ENCODE measurements at regions not wholly inside any gene's neighbourhood (a gene's known extent, or its start where the extent isn't known, plus 50 kb on each side); places are given as distances from the start of the nearest gene placed in this dataset.
"Not testable (repeated sequence)": the region's sequence is repeated elsewhere in the genome, so short reads cannot be mapped to it uniquely, and the experiment has no call there.

GRCh38 chr16:16884451-16884850, 505.5 kb downstream of the NPIPA7 start:
- DNase-seq: no peak

- DNase-seq: no peak
Observed at GRCh38 chr16:16887193-16887592, 508.3 kb downstream of the NPIPA7 start.

- no peak for DNase-seq
Observed at GRCh38 chr16:16890964-16891363, 512.0 kb downstream of the NPIPA7 start.

DNA sequence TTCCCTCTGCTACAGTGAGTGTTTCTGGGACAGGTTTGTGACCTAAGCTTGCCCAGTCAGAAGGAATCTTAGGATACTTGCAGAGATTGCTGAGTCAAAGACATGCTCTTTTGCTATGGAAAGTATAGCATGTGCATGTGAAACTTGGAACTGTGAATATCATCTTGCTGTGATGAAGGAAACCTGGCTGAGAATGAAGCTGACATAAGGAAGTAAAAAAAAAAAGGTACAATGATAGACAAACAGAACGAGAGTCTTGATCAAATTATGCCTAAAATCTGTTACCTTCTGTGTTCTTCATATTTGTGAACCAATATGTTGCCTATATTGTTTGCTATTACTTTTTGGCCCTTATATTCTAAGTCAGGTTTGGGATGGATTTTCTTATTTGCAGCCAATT, 525.7 kb downstream of the NPIPA7 start:
- no peak for DNase-seq

DNA sequence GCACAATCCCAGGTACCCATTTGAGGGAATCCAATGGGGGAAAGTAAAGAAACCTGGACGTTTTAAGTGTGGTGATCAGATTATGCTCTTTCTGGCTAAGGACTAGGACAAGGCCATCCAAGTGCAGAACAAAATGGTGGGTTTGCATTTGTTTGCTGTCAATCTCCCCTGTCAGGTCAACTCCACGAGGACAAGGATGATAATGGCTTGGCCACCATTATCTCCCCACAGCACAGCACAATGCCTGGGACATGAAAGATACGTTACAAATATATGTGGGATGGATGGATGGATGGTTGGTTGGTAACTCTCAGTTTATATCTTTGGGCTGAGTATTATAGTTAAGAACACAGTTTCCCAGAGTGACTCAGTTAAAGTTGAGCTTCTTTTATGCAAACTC, 526.9 kb downstream of the NPIPA7 start:
- no peak for DNase-seq

- no peak for DNase-seq
Observed at GRCh38 chr16:16907089-16907488, 528.1 kb downstream of the NPIPA7 start.

DNA sequence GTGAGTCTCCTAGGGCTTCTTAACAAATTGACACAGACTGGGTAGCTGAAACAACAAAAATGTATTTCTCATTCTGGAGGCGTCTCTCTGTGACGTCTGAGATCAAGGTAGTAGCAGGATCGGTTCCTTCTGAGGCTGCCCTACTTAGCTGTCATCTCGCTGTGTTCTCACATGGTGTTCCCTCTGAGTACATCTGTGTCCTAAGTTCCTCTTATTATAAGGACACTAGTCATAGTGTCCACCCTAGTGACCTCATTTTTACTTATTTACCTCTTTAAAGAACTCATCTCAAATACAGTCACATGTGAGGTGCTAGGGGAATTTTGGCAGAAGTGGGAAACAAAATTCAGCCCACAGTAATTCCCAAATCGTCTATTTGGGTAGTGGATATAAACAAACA, 529.1 kb downstream of the NPIPA7 start:
- DNase-seq: no peak

DNA sequence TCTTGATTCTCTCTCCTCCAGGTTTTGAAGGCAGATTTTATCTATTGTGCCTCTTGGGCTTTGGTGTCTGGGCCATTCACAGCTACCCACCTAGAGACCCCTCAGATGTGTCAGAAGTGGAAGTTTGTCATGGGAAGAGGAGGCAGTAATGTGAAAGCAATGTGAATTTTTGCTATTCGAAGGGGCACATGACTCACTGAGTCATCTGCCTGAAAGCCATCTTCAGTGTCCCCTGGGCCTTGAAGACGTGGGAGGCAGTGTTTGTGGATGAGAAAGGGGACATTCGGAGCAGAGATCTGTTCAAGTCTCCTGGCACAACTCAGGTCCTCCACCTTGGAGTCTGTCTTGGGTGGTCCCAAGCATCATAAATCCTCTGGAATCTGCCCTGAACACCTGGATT, 530.2 kb downstream of the NPIPA7 start:
- no peak for DNase-seq

DNA sequence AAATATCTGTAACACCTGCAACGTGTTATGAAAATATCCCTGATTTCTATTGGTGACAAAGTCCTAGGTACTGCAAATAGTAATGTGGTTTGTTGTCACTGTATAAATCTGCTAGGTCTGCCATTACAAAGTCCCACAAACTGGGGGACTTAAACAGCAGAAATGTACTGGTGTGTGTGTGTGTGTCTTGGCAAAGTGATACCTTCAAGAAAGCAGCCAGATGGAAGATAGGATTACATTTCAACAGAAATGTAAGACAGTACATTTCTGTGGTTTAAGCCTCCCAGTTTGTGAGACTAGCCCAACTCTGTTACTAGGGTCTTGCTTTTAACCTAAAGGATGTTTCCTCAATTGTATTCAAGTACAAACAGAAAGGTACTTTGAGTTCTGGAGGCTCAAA, 531.7 kb downstream of the NPIPA7 start:
- DNase-seq: no peak

- no peak for DNase-seq
Observed at GRCh38 chr16:16915771-16916170, 536.8 kb downstream of the NPIPA7 start.

DNA sequence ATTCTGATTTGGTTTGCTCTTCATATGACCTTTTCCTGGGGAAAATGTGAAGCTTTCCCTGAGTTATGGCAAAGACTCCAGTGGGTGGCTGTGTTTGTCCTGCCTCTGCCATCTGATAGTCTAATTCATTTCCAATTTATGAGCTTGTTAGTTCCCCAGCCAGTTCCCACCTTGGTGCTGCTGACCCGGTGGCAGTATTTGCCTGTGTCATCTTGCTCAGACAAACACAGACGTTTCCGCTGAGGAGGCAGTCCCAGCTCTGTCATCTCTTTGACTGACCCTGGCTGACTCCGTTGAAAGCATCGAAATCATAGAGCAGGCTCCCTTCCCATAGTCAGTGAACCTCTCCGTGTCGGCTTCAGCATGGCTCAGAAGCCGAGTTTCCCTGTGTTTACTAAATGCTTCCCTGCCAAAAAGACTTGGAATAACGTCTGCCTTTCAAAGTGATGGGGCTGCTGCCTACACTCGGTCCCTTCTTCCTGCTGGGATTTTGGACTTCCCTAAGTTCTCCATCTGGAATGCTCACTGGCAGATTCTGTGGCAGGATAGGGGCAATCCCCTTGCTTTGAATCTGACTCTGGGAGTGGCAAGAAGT, 538.3 kb downstream of the NPIPA7 start:
- no peak for DNase-seq

GRCh38 chr16:16923479-16923878, 544.5 kb downstream of the NPIPA7 start:
- no peak for DNase-seq

- DNase-seq: no peak
Observed at GRCh38 chr16:16924613-16925012, 545.7 kb downstream of the NPIPA7 start.

DNA sequence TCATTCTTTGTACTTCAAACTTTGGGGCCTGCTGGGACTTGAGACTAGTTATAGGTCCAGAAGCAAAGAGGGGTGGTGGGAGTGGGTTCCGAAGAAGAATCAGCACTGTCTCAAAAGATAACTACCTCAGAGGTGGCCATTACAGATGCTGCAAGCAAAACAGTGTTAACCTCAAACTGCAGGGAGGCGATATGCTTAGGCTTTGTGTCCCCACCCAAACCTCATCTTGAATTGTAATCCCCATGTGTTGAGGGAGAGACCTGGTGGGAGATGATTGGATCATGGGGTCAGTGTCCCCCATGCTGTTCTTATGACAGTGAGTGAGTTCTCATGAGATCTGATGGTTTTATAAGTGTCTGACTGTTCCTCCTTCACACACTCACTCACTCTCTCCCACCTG, 545.3 kb downstream of the XYLT1 start:
- no peak for DNase-seq

GRCh38 chr16:16928532-16929109, 542.1 kb downstream of the XYLT1 start:
- DNase-seq: no peak

DNA sequence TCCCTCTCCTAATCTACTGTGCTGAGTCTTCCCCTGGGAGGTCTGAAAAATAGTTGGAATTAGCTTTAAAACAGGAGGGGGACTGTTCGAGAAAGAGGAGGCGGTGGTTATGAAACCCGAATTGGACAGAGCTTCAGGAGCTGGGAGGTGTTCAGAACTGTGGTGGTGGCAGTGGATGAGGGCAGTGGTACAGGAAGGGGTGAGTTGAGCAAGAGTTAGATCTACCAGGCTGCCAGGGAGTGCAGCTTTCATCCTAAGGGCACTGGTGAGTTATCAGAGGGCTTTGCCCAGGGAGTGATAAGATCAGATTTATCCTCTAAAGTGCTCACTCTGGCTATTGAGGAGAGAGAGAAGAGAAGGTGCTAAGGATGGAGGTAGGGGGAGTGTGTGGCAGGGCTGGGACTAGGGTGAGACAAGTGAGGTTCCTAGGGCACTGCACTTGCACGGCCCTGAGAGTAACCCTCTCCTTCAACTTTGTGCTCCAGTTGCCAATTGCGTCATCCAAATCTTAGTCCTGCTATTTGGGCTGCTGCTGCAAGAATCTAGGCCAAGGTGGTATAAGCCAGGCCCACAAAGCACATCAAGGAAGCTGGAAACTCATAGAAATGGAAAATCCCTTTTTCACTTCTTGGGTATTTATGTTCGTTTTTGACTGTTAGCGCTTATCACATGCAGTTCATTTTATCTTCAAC, 540.3 kb downstream of the XYLT1 start:
- DNase-seq: no peak

- DNase-seq: no peak
Observed at GRCh38 chr16:16933861-16934260, 536.9 kb downstream of the XYLT1 start.

GRCh38 chr16:16934660-16935059, 536.1 kb downstream of the XYLT1 start:
- no peak for DNase-seq

- DNase-seq: not testable (repeated sequence)
Observed at GRCh38 chr16:16935909-16936308, 534.9 kb downstream of the XYLT1 start.

DNA sequence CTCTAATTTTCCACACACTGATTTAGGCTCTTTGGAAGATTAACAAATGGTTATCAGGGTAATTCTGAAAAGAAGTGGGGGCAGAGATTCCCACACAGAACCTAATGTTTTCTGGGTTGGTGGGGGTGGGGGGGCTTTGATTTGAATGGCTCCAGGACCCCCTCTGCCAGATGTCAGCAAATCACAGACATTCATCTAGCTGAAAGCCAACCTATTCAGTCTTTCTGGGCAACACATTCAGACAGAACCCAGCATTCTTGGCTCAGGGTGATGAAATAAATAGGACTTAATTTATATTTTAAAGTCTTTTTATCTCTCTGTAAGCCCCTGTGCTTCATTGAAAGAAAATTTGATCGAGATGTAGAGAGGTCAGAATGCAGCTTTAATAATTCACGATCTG, 533.2 kb downstream of the XYLT1 start:
- DNase-seq: no peak

- DNase-seq: no peak
Observed at GRCh38 chr16:16938009-16938408, 532.8 kb downstream of the XYLT1 start.

DNA sequence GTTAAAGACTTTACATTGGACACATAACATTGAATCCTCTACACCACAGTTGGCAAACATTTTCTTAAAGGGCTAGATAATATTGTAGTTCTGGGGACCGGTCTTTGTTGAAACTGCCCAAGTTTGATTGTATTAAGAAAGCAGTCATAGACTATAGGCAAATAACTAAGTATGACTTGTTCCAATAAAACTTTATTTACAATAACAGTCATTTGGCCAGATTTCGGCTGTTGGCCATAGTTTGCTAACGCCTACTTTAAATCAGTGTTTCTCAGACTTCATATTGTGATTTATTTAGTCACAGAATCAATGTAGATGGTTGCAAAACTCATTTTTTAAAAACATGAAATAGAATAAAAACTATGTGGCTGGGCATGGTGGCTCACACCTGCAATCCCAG, 531.8 kb downstream of the XYLT1 start:
- DNase-seq: no peak

DNA sequence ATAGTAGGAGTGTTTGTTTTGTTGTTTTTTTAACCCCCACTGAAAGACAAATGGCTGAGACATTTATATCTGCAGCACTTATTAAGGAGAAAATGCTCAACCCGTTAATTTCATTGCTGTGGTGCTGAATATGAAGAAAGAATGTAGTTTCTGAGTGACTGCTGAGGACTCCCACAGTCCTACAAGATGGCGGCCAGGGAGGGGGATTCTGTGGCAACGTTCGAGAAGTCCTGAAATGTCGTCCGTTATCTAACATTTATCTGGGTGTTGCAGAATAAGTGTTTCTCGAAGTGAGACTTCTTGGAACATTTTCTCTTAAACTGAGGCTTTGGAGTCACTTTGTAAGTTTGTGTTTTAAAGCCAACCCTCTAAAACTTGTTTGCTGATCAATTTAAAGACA, 530.4 kb downstream of the XYLT1 start:
- DNase-seq: no peak

DNA sequence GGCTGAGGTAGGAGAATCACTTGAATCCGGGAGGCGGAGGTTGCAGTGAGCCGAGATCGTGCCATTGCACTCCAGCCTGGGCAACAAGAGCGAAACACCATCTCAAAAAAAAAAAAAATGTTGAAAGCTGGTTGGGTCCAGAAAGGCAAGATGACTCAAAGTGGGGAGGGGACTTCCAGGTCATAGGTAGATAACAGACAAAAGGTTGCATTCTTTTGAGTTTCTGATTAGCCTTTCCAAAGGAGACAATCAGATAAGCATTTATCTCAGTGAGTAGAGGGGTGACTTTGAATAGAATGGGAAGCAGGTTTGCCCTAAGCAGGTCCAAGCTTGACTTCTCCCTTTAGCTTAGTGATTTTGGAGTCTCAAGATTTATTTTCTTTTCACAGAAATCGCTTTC, 527.9 kb downstream of the XYLT1 start:
- DNase-seq: not testable (repeated sequence)

- DNase-seq: no peak
Observed at GRCh38 chr16:16945207-16945606, 525.6 kb downstream of the XYLT1 start.

Data from activated T-cell treated with anti-CD3 and anti-CD28 coated beads for 4 hours (primary cell).